NCI-H2227 treated with DMSO at 0.1 percent for 48 hours (cell line): ENCODE measurements at regions not wholly inside any gene's neighbourhood (a gene's known extent, or its start where the extent isn't known, plus 50 kb on each side); places are given as distances from the start of the nearest gene placed in this dataset.

ENCODE experiments used
- DNase-seq: peaks from one replicate; lab custom pipeline; 2025; lab: John Stamatoyannopoulos, UW

GRCh38 chr4:58205446-58206235 is 1095.5 kb upstream of the IGFBP7 start:
- DNase-seq = no peak

GRCh38 chr4:58192217-58192616 is 1082.0 kb upstream of the IGFBP7 start:
- no peak for DNase-seq

- DNase-seq = no peak
Observed at GRCh38 chr4:58191109-58191508, 1080.9 kb upstream of the IGFBP7 start.

- no peak for DNase-seq
Observed at GRCh38 chr4:58188316-58188715, 1078.1 kb upstream of the IGFBP7 start.

- DNase-seq = no peak
Observed at GRCh38 chr4:58175024-58175423, 1064.8 kb upstream of the IGFBP7 start.

- no peak for DNase-seq
Observed at GRCh38 chr4:58166490-58166889, 1056.3 kb upstream of the IGFBP7 start.

GRCh38 chr4:58163156-58163555 is 1053.0 kb upstream of the IGFBP7 start:
- DNase-seq = no peak

- no peak for DNase-seq
Observed at GRCh38 chr4:58149404-58150085, 1039.4 kb upstream of the IGFBP7 start.

GRCh38 chr4:58144721-58145120 is 1034.5 kb upstream of the IGFBP7 start:
- no peak for DNase-seq

- DNase-seq = no peak
Observed at GRCh38 chr4:58138786-58139668, 1028.8 kb upstream of the IGFBP7 start.

GRCh38 chr4:58136604-58137003 is 1026.4 kb upstream of the IGFBP7 start:
- no peak for DNase-seq

- no peak for DNase-seq
Observed at GRCh38 chr4:58127680-58128079, 1017.5 kb upstream of the IGFBP7 start.

GRCh38 chr4:58119298-58119697 is 1009.1 kb upstream of the IGFBP7 start:
- DNase-seq = no peak

GRCh38 chr4:58113126-58113525 is 1002.9 kb upstream of the IGFBP7 start:
- DNase-seq = no peak

- DNase-seq = no peak
Observed at GRCh38 chr4:58111818-58112217, 1001.6 kb upstream of the IGFBP7 start.

GRCh38 chr4:58093352-58093751 is 983.2 kb upstream of the IGFBP7 start:
- no peak for DNase-seq

- DNase-seq = no peak
Observed at GRCh38 chr4:58090539-58090938, 980.4 kb upstream of the IGFBP7 start.

GRCh38 chr4:58081356-58081755 is 971.2 kb upstream of the IGFBP7 start:
- DNase-seq = no peak

- no peak for DNase-seq
Observed at GRCh38 chr4:58075724-58076123, 965.5 kb upstream of the IGFBP7 start.

- no peak for DNase-seq
Observed at GRCh38 chr4:58074382-58074781, 964.2 kb upstream of the IGFBP7 start.

GRCh38 chr4:58070726-58071125 is 960.5 kb upstream of the IGFBP7 start:
- DNase-seq = no peak

GRCh38 chr4:58064653-58065052 is 954.5 kb upstream of the IGFBP7 start:
- DNase-seq = no peak
